ENCODE measurements at regions not wholly inside any gene's neighbourhood (a gene's known extent, or its start where the extent isn't known, plus 50 kb on each side); places are given as distances from the start of the nearest gene placed in this dataset.

GRCh38 chr20:63072991-63073737 lies 66.4 kb upstream of the BHLHE23 start:
- TF ChIP-seq JUN (CRISPR knock-in tag; IDR thresholded peaks at IDR 0.05), result no peak
- no peak for TF ChIP-seq ZNF232 (CRISPR knock-in tag; IDR thresholded peaks at IDR 0.05)
- no peak for TF ChIP-seq TEAD1 (CRISPR knock-in tag; IDR thresholded peaks at IDR 0.05)
- no peak for TF ChIP-seq CREM (CRISPR knock-in tag; IDR thresholded peaks at IDR 0.05)
- no peak for TF ChIP-seq CTCF (IDR thresholded peaks at IDR 0.05)
- no peak for TF ChIP-seq E2F5 (CRISPR knock-in tag; IDR thresholded peaks at IDR 0.05)

Measured in WTC11 (cell line).